ENCODE measurements at regions not wholly inside any gene's neighbourhood (a gene's known extent, or its start where the extent isn't known, plus 50 kb on each side); places are given as distances from the start of the nearest gene placed in this dataset.

DNA sequence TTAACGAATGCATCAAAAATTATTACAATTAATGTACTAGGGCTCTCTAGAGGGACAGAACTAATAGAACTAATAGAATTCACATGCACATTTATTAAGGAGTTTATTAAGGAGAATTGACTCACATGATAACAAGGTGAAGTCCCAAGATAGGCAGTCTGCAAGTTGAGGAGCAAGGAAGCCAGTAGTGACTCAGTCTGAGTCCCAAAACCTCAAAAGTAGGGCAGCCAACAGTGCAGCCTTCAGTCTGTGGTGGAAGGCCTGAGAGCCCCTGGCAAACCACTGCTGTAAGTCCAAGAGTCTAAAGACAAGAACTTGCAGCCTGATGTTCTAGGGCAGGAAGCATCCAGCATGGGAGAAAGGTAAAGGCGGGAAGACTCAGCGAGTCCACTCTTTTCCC lies 633.8 kb downstream of the SEMA5A start:
- no peak for TF ChIP-seq POLR2AphosphoS5 (IDR thresholded peaks at IDR 0.05; ENCODE audit: low read depth, low read length)
- no peak for TF ChIP-seq TAF1 (IDR thresholded peaks at IDR 0.05; ENCODE audit: borderline replicate concordance, insufficient read depth, low read length)
- no peak for TF ChIP-seq SIN3A (IDR thresholded peaks at IDR 0.05; ENCODE audit: borderline replicate concordance, insufficient read depth, low read length)
- TF ChIP-seq FOXP2 (optimal IDR thresholded peaks at IDR 0.05; ENCODE audit: borderline replicate concordance, extremely low read depth, extremely low read length, insufficient read depth), result no peak
- TF ChIP-seq, protein P1, sequence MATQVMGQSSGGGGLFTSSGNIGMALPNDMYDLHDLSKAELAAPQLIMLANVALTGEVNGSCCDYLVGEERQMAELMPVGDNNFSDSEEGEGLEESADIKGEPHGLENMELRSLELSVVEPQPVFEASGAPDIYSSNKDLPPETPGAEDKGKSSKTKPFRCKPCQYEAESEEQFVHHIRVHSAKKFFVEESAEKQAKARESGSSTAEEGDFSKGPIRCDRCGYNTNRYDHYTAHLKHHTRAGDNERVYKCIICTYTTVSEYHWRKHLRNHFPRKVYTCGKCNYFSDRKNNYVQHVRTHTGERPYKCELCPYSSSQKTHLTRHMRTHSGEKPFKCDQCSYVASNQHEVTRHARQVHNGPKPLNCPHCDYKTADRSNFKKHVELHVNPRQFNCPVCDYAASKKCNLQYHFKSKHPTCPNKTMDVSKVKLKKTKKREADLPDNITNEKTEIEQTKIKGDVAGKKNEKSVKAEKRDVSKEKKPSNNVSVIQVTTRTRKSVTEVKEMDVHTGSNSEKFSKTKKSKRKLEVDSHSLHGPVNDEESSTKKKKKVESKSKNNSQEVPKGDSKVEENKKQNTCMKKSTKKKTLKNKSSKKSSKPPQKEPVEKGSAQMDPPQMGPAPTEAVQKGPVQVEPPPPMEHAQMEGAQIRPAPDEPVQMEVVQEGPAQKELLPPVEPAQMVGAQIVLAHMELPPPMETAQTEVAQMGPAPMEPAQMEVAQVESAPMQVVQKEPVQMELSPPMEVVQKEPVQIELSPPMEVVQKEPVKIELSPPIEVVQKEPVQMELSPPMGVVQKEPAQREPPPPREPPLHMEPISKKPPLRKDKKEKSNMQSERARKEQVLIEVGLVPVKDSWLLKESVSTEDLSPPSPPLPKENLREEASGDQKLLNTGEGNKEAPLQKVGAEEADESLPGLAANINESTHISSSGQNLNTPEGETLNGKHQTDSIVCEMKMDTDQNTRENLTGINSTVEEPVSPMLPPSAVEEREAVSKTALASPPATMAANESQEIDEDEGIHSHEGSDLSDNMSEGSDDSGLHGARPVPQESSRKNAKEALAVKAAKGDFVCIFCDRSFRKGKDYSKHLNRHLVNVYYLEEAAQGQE (IDR thresholded peaks at IDR 0.05; ENCODE audit: insufficient read depth in 1 of 2, low read depth in 2 of 2, low read length in 2 of 2), result no peak

DNA sequence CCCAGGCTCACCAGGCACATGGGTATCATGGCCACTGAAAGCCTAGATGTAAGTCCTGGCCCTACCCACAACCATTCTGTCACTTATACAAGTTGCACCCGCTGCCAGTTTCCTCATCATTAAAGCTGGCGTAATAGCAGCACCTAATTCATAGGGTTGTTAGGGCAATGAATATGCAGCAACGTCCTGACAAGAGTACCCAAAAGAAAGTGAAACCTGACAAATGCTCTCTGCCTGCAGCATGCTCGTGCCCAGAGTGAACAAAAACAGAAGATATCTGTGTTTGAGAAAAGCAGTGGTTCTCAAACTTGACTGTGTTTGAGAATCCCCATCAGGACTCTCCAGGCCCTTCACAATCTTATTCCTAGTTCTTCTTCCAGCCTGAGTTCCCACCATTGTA lies 632.4 kb downstream of the SEMA5A start:
- no peak for TF ChIP-seq SIN3A (IDR thresholded peaks at IDR 0.05; ENCODE audit: borderline replicate concordance, insufficient read depth, low read length)
- TF ChIP-seq, protein P1 (IDR thresholded peaks at IDR 0.05; ENCODE audit: insufficient read depth in 1 of 2, low read depth in 2 of 2, low read length in 2 of 2), result no peak
- no peak for TF ChIP-seq POLR2AphosphoS5 (IDR thresholded peaks at IDR 0.05; ENCODE audit: low read depth, low read length)
- no peak for TF ChIP-seq TAF1 (IDR thresholded peaks at IDR 0.05; ENCODE audit: borderline replicate concordance, insufficient read depth, low read length)
- TF ChIP-seq FOXP2 (optimal IDR thresholded peaks at IDR 0.05; ENCODE audit: borderline replicate concordance, extremely low read depth, extremely low read length, insufficient read depth), result no peak

DNA sequence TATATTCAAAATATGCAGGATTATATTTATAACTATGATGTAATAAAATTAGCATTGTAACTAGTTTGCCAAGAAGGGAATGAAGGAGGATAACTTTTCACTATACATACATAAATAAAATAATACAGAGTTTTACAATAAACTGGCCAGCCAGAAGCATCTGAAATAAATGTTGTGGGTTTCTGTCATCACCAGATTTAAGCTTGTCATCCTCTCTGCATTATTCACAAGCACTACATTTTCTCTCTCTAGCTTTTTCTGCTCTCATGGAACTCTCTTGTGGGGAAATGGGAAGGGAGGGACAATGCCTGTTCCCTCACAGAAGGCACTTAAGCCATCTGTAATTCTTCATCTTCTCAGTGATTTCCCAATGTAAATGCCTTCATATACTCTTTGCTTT lies 626.8 kb downstream of the SEMA5A start:
- no peak for TF ChIP-seq SIN3A (IDR thresholded peaks at IDR 0.05; ENCODE audit: borderline replicate concordance, insufficient read depth, low read length)
- no peak for TF ChIP-seq POLR2AphosphoS5 (IDR thresholded peaks at IDR 0.05; ENCODE audit: low read depth, low read length)
- TF ChIP-seq, protein P1 (IDR thresholded peaks at IDR 0.05; ENCODE audit: insufficient read depth in 1 of 2, low read depth in 2 of 2, low read length in 2 of 2), result no peak
- no peak for TF ChIP-seq TAF1 (IDR thresholded peaks at IDR 0.05; ENCODE audit: borderline replicate concordance, insufficient read depth, low read length)
- no peak for TF ChIP-seq FOXP2 (optimal IDR thresholded peaks at IDR 0.05; ENCODE audit: borderline replicate concordance, extremely low read depth, extremely low read length, insufficient read depth)

DNA sequence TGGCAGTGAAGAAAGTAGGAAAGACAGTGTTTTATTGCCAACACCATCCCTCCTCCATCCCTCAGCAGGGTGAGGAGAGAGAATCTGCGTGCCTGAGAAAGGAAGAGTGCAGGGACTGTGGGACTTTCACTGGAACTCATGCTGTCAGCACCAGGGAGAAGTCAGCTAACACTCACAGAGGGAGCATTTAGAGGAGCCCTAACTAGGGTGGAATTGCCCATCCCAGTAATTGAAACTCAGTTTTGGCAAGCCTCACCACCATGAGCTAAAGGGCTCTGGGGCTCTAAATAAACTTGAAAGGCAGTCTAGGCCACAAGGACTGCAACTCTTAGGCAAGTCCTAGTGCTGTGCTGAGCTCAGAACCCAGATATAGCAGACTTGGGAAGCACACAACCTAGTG lies 622.3 kb downstream of the SEMA5A start:
- TF ChIP-seq, protein P1 (IDR thresholded peaks at IDR 0.05; ENCODE audit: insufficient read depth in 1 of 2, low read depth in 2 of 2, low read length in 2 of 2), result no peak
- TF ChIP-seq POLR2AphosphoS5 (IDR thresholded peaks at IDR 0.05; ENCODE audit: low read depth, low read length) (no peak), SIN3A (IDR thresholded peaks at IDR 0.05; ENCODE audit: borderline replicate concordance, insufficient read depth, low read length) (no peak)

All from PFSK-1 (cell line).